ENCODE measurements at regions not wholly inside any gene's neighbourhood (a gene's known extent, or its start where the extent isn't known, plus 50 kb on each side); places are given as distances from the start of the nearest gene placed in this dataset.

- TF ChIP-seq CTCF (IDR thresholded peaks at IDR 0.05) (no peak), POLR2A (IDR thresholded peaks at IDR 0.05) (no peak)
Measured at GRCh38 chr11:115903179-115903578, 399.0 kb upstream of the CADM1 start.
